B cell (primary cell): ENCODE measurements at regions not wholly inside any gene's neighbourhood (a gene's known extent, or its start where the extent isn't known, plus 50 kb on each side); places are given as distances from the start of the nearest gene placed in this dataset.
"Not testable (repeated sequence)": the region's sequence is repeated elsewhere in the genome, so short reads cannot be mapped to it uniquely, and the experiment has no call there.

Experiments used
- ATAC-seq: fragments of 200-7000 bp; cut with Tn5 transposase; one replicate; pipeline ENCODE4 v1.10.0; 2021; ENCODE audit warnings: low read depth, mild to moderate bottlenecking, moderate number of reproducible peaks, moderate library complexity
- CTCF ChIA-PET: fragments of 350-600 bp; sonication (Branson Sonifier 250); formaldehyde crosslinking; loops from one replicate; lab custom pipeline; 2021; ENCODE audit warnings: antibody characterized with exemption, inconsistent platforms; lab: Charles Lee
- POLR2A ChIA-PET: fragments of 350-600 bp; sonication (Branson Sonifier 250); formaldehyde crosslinking; loops from one replicate; lab custom pipeline; 2021; ENCODE audit warnings: antibody characterized with exemption; lab: Charles Lee
- DNase-seq: peaks from one replicate; pipeline ENCODE4 v3.0.0; 2013
- H2AFZ ChIP-seq: 2 replicates; pipeline ENCODE4 v1.6.1; 2012; ENCODE audit warnings: mild to moderate bottlenecking, low read depth, low read length; ENCODE audit not compliant: insufficient read depth, poor library complexity, severe bottlenecking
- H3K27ac ChIP-seq, 2 donors: 1 replicate in 1 of 2; 2 replicates in 1 of 2; pipeline ENCODE4 v1.5.1; 2012 to 2013; ENCODE audit warnings: low read length in 2 of 2, mild to moderate bottlenecking in 2 of 2, moderate library complexity in 1 of 2
- H3K27me3 ChIP-seq, 4 experiments: fragments of 200-600 bp in 1 of 4; sonication (generic) in 1 of 4; replicated peaks in 1 of 4; 1 replicate in 2 of 4; 2 replicates in 2 of 4; pipeline versions ENCODE4 v1.6.1 to v1.7.0; 2013 to 2016; ENCODE audit warnings: low read length in 3 of 4, mild to moderate bottlenecking in 2 of 4, mixed read lengths in 1 of 4, moderate library complexity in 1 of 4; ENCODE audit not compliant: insufficient read depth in 4 of 4, control insufficient read depth in 3 of 4; ENCODE audit errors: control extremely low read depth in 1 of 4
- H3K36me3 ChIP-seq, 2 experiments: replicated peaks in 1 of 2; 1 replicate in 1 of 2; 2 replicates in 1 of 2; pipeline versions ENCODE4 v1.6.1 to v1.7.1; 2013; ENCODE audit warnings: low read length in 1 of 2; ENCODE audit not compliant: insufficient read depth in 2 of 2, control insufficient read depth in 1 of 2; ENCODE audit errors: control extremely low read depth in 1 of 2, extremely low read depth in 1 of 2
- H3K4me1 ChIP-seq, 2 donors: fragments of 200-600 bp in 1 of 2; sonication (generic) in 1 of 2; 1 replicate in 1 of 2; 2 replicates in 1 of 2; pipeline versions ENCODE4 v1.5.1 to v1.6.1; 2013 to 2017; ENCODE audit warnings: low read length in 2 of 2; ENCODE audit not compliant: control insufficient read depth in 2 of 2, insufficient read depth in 2 of 2
- H3K4me2 ChIP-seq: replicated peaks from 2 replicates; pipeline ENCODE3; 2012; ENCODE audit warnings: mild to moderate bottlenecking, low read depth, low read length; ENCODE audit not compliant: poor library complexity, severe bottlenecking
- H3K4me3 ChIP-seq, 5 experiments: fragments of 200-600 bp in 1 of 5; sonication (generic) in 1 of 5; 1 replicate in 3 of 5; 2 replicates in 2 of 5; pipeline versions ENCODE4 v1.5.1 to v1.7.0; 2011 to 2016; ENCODE audit warnings: low read length in 4 of 5, mild to moderate bottlenecking in 4 of 5, low read depth in 2 of 5, control low read depth in 1 of 5, moderate library complexity in 1 of 5; ENCODE audit not compliant: insufficient read depth in 1 of 5; ENCODE audit errors: control extremely low read depth in 1 of 5, extremely low read depth in 1 of 5
- H3K79me2 ChIP-seq: fragments of 200-600 bp; sonication (generic); one replicate; pipeline ENCODE4 v1.6.0; 2016; ENCODE audit warnings: low read length; ENCODE audit not compliant: control insufficient read depth, insufficient read depth
- H3K9ac ChIP-seq: fragments of 200-600 bp; sonication (generic); 2 replicates; pipeline ENCODE4 v1.6.1; 2017; ENCODE audit warnings: mild to moderate bottlenecking, low read length, moderate library complexity
- H3K9me3 ChIP-seq, 3 donors: one replicate each; pipeline versions ENCODE4 v1.6.1 to v1.7.1; 2013; ENCODE audit warnings: low read length in 2 of 3; ENCODE audit not compliant: control insufficient read depth in 2 of 3, insufficient read depth in 1 of 3; ENCODE audit errors: control extremely low read depth in 1 of 3
- H4K20me1 ChIP-seq: 2 replicates; pipeline ENCODE4 v1.6.0; 2012; ENCODE audit warnings: mild to moderate bottlenecking, low read length; ENCODE audit not compliant: insufficient read depth, control insufficient read depth, poor library complexity, severe bottlenecking
- H3K27ac Mint-ChIP-seq: one replicate; pipeline ENCODE4 v1.8.0; 2021; ENCODE audit warnings: mixed read lengths
- H3K27me3 Mint-ChIP-seq: one replicate; pipeline ENCODE4 v1.8.0; 2021; ENCODE audit warnings: mixed read lengths
- H3K4me1 Mint-ChIP-seq: one replicate; pipeline ENCODE4 v1.8.0; 2021; ENCODE audit warnings: mixed read lengths
- H3K4me3 Mint-ChIP-seq: one replicate; pipeline ENCODE4 v1.8.0; 2021; ENCODE audit warnings: mixed read lengths
- H3K9me3 Mint-ChIP-seq: one replicate; pipeline ENCODE4 v1.8.0; 2022; ENCODE audit warnings: mixed read lengths; ENCODE audit not compliant: insufficient read depth
- EZH2 ChIP-seq: IDR thresholded peaks from 2 replicates; pipeline ENCODE4 v1.6.1; 2012; ENCODE audit warnings: borderline replicate concordance, low read depth, mild to moderate bottlenecking, moderate library complexity, low read length; ENCODE audit not compliant: insufficient read depth, poor library complexity, severe bottlenecking
- WGBS: methylation state at CpG from one replicate; pipeline ENCODE4 v1.1.5; 2013; ENCODE audit warnings: missing lambda C conversion rate; ENCODE audit not compliant: insufficient coverage; 5-methylcytosine and 5-hydroxymethylcytosine counted together
- intact Hi-C: fragments of 100-400 bp; cut with micrococcal nuclease; formaldehyde crosslinking; loops from one replicate; pipeline ENCODE4 v1.10.0; 2022
- TF ChIP-seq, protein P1 (sequence below): fragments of 200-600 bp; IDR thresholded peaks from one replicate; pipeline ENCODE4 v1.8.0; 2022; ENCODE audit warnings: antibody characterized with exemption, mild to moderate bottlenecking

DNA sequence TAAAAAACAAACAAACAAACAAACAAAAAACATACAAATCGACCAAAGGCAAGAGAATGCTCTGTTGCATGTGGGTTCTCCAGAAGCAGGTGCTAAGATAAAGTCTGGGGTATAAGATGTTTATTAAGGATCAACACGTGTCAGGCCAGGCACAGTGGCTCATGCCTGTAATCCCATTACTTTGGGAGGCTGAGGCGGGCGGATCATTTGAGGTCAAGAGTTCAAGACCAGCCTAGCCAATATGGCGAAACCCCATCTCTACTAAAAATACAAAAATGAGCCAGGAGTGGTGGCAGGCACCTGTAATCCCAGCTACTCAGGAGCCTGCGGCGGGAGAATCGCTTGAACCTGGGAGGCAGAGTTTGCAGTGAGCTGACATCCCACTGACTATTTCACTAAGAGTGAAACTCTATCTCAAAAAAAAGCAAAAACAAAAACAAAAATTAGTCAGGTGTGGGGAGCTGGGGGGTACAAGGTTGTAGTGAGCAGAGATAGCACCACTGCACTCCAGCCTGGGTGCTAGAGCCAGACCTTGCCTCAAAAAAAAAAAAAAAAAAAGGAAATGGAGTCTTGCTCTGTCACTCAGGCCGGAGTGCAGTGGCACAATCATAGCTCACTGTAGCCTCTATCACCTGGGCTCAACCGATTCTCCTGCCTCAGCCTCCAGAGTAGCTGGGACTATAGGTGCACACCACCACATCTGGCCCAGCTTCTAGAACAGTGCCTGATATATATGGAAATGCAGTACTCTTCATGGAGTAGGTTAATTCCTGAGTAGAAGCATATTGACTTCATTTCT lies 86.8 kb upstream of the JARID2 start:
- Histone ChIP-seq H4K20me1 (no peaks in the 10 kb centered on the region), H3K36me3 (no peaks in the 10 kb centered on the region), H3K9ac (no peak overlapping the region), H3K9me3 (peaks cover 0 to 3% (median 0%) of the 10 kb centered on the region in 3 donors), H3K4me3 (no peak overlapping the region), H3K4me2 (no peak overlapping the region), H3K27ac (no peak overlapping the region), H3K79me2 (no peaks in the 10 kb centered on the region), H2AFZ (no peak overlapping the region), H3K27me3 (no peaks in the 10 kb centered on the region), H3K4me1 (no peaks in the 10 kb centered on the region)
- no peaks in the 10 kb centered on the region for H3K4me1 Mint-ChIP-seq
- no peaks in the 10 kb centered on the region for H3K9me3 Mint-ChIP-seq
- H3K27me3 Mint-ChIP-seq: no peaks in the 10 kb centered on the region
- DNase-seq (no peak), ATAC-seq (no peak)
- 100% methylated on average over 4 of the region's 10 CpGs for WGBS
- TF ChIP-seq, protein P1, sequence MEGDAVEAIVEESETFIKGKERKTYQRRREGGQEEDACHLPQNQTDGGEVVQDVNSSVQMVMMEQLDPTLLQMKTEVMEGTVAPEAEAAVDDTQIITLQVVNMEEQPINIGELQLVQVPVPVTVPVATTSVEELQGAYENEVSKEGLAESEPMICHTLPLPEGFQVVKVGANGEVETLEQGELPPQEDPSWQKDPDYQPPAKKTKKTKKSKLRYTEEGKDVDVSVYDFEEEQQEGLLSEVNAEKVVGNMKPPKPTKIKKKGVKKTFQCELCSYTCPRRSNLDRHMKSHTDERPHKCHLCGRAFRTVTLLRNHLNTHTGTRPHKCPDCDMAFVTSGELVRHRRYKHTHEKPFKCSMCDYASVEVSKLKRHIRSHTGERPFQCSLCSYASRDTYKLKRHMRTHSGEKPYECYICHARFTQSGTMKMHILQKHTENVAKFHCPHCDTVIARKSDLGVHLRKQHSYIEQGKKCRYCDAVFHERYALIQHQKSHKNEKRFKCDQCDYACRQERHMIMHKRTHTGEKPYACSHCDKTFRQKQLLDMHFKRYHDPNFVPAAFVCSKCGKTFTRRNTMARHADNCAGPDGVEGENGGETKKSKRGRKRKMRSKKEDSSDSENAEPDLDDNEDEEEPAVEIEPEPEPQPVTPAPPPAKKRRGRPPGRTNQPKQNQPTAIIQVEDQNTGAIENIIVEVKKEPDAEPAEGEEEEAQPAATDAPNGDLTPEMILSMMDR: no peak
- no peak for TF ChIP-seq EZH2
- intact Hi-C loops: no loop called here
- no peak overlapping the region for H3K4me3 Mint-ChIP-seq
- ChIA-PET POLR2A (no interaction called here), CTCF (no interaction called here)
- no peak overlapping the region for H3K27ac Mint-ChIP-seq

DNA sequence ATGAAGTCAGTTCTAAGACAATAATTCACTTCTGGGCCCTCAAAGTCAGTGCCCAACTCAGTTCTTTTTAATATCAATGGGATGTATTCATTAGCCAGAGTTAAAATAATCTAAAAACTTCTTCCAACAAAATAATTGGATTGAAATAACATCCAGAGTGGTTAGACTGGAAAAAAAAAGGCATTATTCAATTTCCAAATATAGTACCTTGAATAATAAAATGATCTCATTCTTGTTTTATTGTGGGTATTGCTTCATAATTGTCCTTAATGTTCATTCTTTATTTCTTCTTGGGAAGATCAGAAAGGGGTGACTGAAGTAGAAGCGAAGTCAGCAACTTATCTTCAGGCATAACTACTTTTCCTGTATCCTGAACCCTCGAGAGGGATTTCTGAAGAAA lies 85.1 kb upstream of the JARID2 start:
- Mint-ChIP-seq H3K4me3 (no peak overlapping the region), H3K27me3 (no peaks in the 10 kb centered on the region), H3K4me1 (no peaks in the 10 kb centered on the region), H3K9me3 (no peaks in the 10 kb centered on the region), H3K27ac (no peak overlapping the region)
- intact Hi-C loops: no loop called here
- no peaks in the 10 kb centered on the region for H3K79me2 ChIP-seq
- no peak for DNase-seq
- ATAC-seq: no peak
- H3K4me3 ChIP-seq: no peak overlapping the region
- H3K27me3 ChIP-seq: no peaks in the 10 kb centered on the region
- no peak overlapping the region for H3K9ac ChIP-seq
- no CpG with 5 or more reads among the region's 2 CpGs for WGBS
- H3K4me1 ChIP-seq: no peaks in the 10 kb centered on the region
- POLR2A ChIA-PET: no interaction called here
- TF ChIP-seq, protein P1: no peak
- no peak for TF ChIP-seq EZH2
- no peak overlapping the region for H3K27ac ChIP-seq
- H2AFZ ChIP-seq: no peak overlapping the region
- CTCF ChIA-PET: no interaction called here
- no peaks in the 10 kb centered on the region for H4K20me1 ChIP-seq
- peaks cover 0 to 3% (median 0%) of the 10 kb centered on the region in 3 donors for H3K9me3 ChIP-seq
- no peaks in the 10 kb centered on the region for H3K36me3 ChIP-seq
- H3K4me2 ChIP-seq: no peak overlapping the region

DNA sequence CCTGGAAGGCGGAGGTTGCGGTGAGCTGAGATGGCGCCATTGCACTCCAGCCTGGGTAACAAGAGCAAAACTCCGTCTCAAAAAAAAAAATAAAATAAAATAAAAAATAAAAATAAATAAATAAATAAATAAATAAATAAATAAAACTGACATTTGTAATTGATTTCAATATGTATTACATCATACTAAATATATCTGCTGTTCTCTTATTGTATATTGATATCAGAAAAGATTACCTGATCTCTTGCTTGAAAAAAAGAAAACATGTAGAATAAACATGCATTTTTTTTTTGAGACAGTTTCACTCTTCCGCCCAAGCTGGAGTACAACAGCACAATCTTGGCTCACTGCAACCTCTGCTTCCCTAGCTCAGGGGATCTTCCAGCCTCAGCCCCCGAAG lies 81.0 kb upstream of the JARID2 start:
- H3K27ac Mint-ChIP-seq, H3K4me1 ChIP-seq, H3K27ac ChIP-seq, H3K9ac ChIP-seq, POLR2A ChIA-PET, H3K27me3 Mint-ChIP-seq, H4K20me1 ChIP-seq, H3K27me3 ChIP-seq, H3K4me2 ChIP-seq, H3K9me3 ChIP-seq, H3K4me3 Mint-ChIP-seq, H3K4me1 Mint-ChIP-seq, DNase-seq, H3K4me3 ChIP-seq, H3K9me3 Mint-ChIP-seq, H3K79me2 ChIP-seq, CTCF ChIA-PET, intact Hi-C loops, ATAC-seq, H2AFZ ChIP-seq, H3K36me3 ChIP-seq: not testable (repeated sequence)
- WGBS: 96% methylated on average over 3 of the region's 6 CpGs
